ENCODE measurements at regions not wholly inside any gene's neighbourhood (a gene's known extent, or its start where the extent isn't known, plus 50 kb on each side); places are given as distances from the start of the nearest gene placed in this dataset.
"Not testable (repeated sequence)": the region's sequence is repeated elsewhere in the genome, so short reads cannot be mapped to it uniquely, and the experiment has no call there.

- DNase-seq: no peak
These were observed 130.2 kb upstream of the HMGA2 start for GRCh38 chr12:65694130-65694529.

GRCh38 chr12:65695113-65695865, 129.0 kb upstream of the HMGA2 start:
- DNase-seq: peak; percentile 18

GRCh38 chr12:65696227-65696626, 128.1 kb upstream of the HMGA2 start:
- DNase-seq: no peak

GRCh38 chr12:65699251-65699650, 125.0 kb upstream of the HMGA2 start:
- no peak for DNase-seq

- DNase-seq: no peak
These were observed 121.1 kb upstream of the HMGA2 start for GRCh38 chr12:65703176-65703575.

GRCh38 chr12:65705380-65705876, 118.9 kb upstream of the HMGA2 start:
- no peak for DNase-seq

- no peak for DNase-seq
These were observed 117.2 kb upstream of the HMGA2 start for GRCh38 chr12:65707051-65707450.

GRCh38 chr12:65712260-65713004, 111.9 kb upstream of the HMGA2 start:
- DNase-seq: no peak

GRCh38 chr12:65715961-65716360, 108.3 kb upstream of the HMGA2 start:
- DNase-seq: no peak

- DNase-seq: no peak
These were observed 103.8 kb upstream of the HMGA2 start for GRCh38 chr12:65720136-65721130.

GRCh38 chr12:65721541-65722190, 102.6 kb upstream of the HMGA2 start:
- DNase-seq: no peak

GRCh38 chr12:65725376-65725775, 98.9 kb upstream of the HMGA2 start:
- no peak for DNase-seq

GRCh38 chr12:65728455-65728847, 95.8 kb upstream of the HMGA2 start:
- no peak for DNase-seq

- no peak for DNase-seq
These were observed 95.2 kb upstream of the HMGA2 start for GRCh38 chr12:65728848-65729793.

GRCh38 chr12:65731771-65732170, 92.5 kb upstream of the HMGA2 start:
- DNase-seq: no peak

- DNase-seq: not testable (repeated sequence)
These were observed 90.6 kb upstream of the HMGA2 start for GRCh38 chr12:65733643-65734042.

GRCh38 chr12:65734226-65734625, 90.1 kb upstream of the HMGA2 start:
- DNase-seq: no peak

- no peak for DNase-seq
These were observed 84.7 kb upstream of the HMGA2 start for GRCh38 chr12:65739606-65740005.

GRCh38 chr12:65740506-65740872, 83.8 kb upstream of the HMGA2 start:
- DNase-seq: no peak

GRCh38 chr12:65740873-65741600, 83.2 kb upstream of the HMGA2 start:
- DNase-seq: no peak

- DNase-seq: no peak
These were observed 82.6 kb upstream of the HMGA2 start for GRCh38 chr12:65741656-65742017.

Measured in DMS153 (cell line).